A673 (cell line): ENCODE measurements at regions not wholly inside any gene's neighbourhood (a gene's known extent, or its start where the extent isn't known, plus 50 kb on each side); places are given as distances from the start of the nearest gene placed in this dataset.
"Not testable (repeated sequence)": the region's sequence is repeated elsewhere in the genome, so short reads cannot be mapped to it uniquely, and the experiment has no call there.

Experiments
- BruUV-seq: library from RNA; stranded (reverse); fragments of 400-500 nt; replicated peaks from 2 replicates; lab custom pipeline; 2021; lab: Mats Ljungman, UMichigan
- CTCF ChIA-PET: fragments of 300-600 bp; sonication (Branson Sonifier 250); formaldehyde crosslinking; loops from one replicate; lab custom pipeline; 2022; ENCODE audit warnings: antibody characterized with exemption; lab: Charles Lee
- POLR2A ChIA-PET: fragments of 300-600 bp; sonication (Branson Sonifier 250); formaldehyde crosslinking; loops from one replicate; lab custom pipeline; 2022; ENCODE audit warnings: antibody characterized with exemption; ENCODE audit not compliant: low non-redundant PET; lab: Charles Lee
- DNase-seq: peaks from one replicate; pipeline ENCODE4 v3.0.0-alpha.2; 2015; ENCODE audit warnings: low spot score
- H3K27ac ChIP-seq: fragments of 200-600 bp; sonication (generic); 2 replicates; pipeline ENCODE4 v1.5.1; 2016; ENCODE audit warnings: mixed run types, low read depth, mild to moderate bottlenecking, mixed read lengths, antibody characterized with exemption, low read length; ENCODE audit not compliant: poor library complexity, severe bottlenecking
- H3K27me3 ChIP-seq: fragments of 200-600 bp; sonication (generic); replicated peaks from 2 replicates; pipeline ENCODE4 v1.6.1; 2017; ENCODE audit warnings: mixed run types, low read depth, mild to moderate bottlenecking, mixed read lengths, antibody characterized with exemption, low read length; ENCODE audit not compliant: insufficient read depth, poor library complexity
- H3K36me3 ChIP-seq: fragments of 200-600 bp; sonication (generic); 2 replicates; pipeline ENCODE4 v1.6.1; 2016; ENCODE audit warnings: mixed run types, mild to moderate bottlenecking, mixed read lengths, antibody characterized with exemption, low read length; ENCODE audit not compliant: insufficient read depth, poor library complexity, severe bottlenecking
- H3K4me1 ChIP-seq: fragments of 200-600 bp; sonication (generic); 2 replicates; pipeline ENCODE4 v1.6.1; 2017; ENCODE audit warnings: mixed run types, mild to moderate bottlenecking, mixed read lengths, antibody characterized with exemption, low read length; ENCODE audit not compliant: insufficient read depth, poor library complexity, severe bottlenecking
- H3K4me3 ChIP-seq: fragments of 200-600 bp; sonication (generic); 2 replicates; pipeline ENCODE4 v1.5.1; 2016; ENCODE audit warnings: low read depth, mixed run types, mild to moderate bottlenecking, mixed read lengths, low read length; ENCODE audit not compliant: poor library complexity, severe bottlenecking
- H3K9me3 ChIP-seq: fragments of 200-600 bp; sonication (generic); 2 replicates; pipeline ENCODE4 v1.6.1; 2016; ENCODE audit warnings: mixed run types, low read depth, mild to moderate bottlenecking, mixed read lengths, antibody characterized with exemption, low read length; ENCODE audit not compliant: poor library complexity, severe bottlenecking
- EZH2 ChIP-seq: fragments of 200-600 bp; sonication (generic); IDR thresholded peaks from 2 replicates; pipeline ENCODE4 v1.6.1; 2017; ENCODE audit warnings: borderline replicate concordance, low read depth, mild to moderate bottlenecking, mixed read lengths, antibody characterized with exemption, low read length; ENCODE audit not compliant: poor library complexity, severe bottlenecking
- intact Hi-C: fragments of 100-400 bp; cut with micrococcal nuclease; formaldehyde crosslinking; loops from one replicate; pipeline ENCODE4 v1.10.0; 2022; ENCODE audit not compliant: unreplicated experiment
- TF ChIP-seq, protein P1 (sequence below): fragments of 300-800, 200-600 bp; sonication (generic); conservative IDR thresholded peaks from 2 replicates; pipeline ENCODE4 v1.5.1; 2017; ENCODE audit warnings: low read depth, mild to moderate bottlenecking, antibody characterized with exemption, low read length, moderate library complexity, mixed read lengths

DNA sequence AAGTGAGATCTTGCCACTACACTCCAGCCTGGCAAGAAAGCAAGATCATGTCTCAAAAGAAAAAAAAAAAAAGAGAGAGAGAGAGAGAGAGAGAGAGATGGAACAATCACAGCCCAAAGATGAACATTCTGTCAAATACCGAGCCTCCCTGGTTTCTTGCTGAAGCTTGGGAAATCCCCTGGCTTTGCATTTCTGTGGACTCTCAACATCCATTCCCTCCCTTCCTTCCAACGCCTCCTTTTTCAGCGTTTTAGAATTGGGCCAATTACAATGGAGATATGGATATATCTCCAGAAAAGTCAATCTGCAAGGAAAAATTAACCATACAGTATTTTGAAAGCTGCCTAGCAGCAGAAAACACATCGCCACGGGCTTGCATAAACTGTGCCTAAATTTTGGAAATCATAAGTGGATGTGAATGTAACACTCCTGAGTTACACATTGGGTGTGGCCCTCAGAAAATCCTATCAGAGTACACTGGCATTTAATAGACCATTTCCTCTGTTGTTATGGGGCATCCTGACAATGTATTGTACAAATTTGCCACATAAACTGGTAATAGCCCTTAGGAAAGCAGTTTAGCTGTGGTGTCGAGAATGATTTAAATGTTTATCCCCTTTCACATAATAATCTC is 67.2 kb upstream of the PHLPP1 start:
- intact Hi-C loops: no loop called here
- H3K9me3 ChIP-seq: no peaks in the 10 kb centered on the region
- no peaks in the 10 kb centered on the region for H3K4me1 ChIP-seq
- DNase-seq: peak; percentile 25
- POLR2A ChIA-PET: interaction anchor here (0.6 kb wide), 1 partner anchor 149 kb away, joined by 3 read pairs; no protein-coding TSS in a partner anchor
- H3K27ac ChIP-seq: no peak overlapping the region
- no TSS peak for BruUV-seq
- H3K4me3 ChIP-seq: no peak overlapping the region
- peaks cover 3% of the 10 kb centered on the region for H3K27me3 ChIP-seq
- CTCF ChIA-PET: no interaction called here
- TF ChIP-seq, protein P1, sequence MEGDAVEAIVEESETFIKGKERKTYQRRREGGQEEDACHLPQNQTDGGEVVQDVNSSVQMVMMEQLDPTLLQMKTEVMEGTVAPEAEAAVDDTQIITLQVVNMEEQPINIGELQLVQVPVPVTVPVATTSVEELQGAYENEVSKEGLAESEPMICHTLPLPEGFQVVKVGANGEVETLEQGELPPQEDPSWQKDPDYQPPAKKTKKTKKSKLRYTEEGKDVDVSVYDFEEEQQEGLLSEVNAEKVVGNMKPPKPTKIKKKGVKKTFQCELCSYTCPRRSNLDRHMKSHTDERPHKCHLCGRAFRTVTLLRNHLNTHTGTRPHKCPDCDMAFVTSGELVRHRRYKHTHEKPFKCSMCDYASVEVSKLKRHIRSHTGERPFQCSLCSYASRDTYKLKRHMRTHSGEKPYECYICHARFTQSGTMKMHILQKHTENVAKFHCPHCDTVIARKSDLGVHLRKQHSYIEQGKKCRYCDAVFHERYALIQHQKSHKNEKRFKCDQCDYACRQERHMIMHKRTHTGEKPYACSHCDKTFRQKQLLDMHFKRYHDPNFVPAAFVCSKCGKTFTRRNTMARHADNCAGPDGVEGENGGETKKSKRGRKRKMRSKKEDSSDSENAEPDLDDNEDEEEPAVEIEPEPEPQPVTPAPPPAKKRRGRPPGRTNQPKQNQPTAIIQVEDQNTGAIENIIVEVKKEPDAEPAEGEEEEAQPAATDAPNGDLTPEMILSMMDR: no peak
- TF ChIP-seq EZH2: no peak
- no peaks in the 10 kb centered on the region for H3K36me3 ChIP-seq

DNA sequence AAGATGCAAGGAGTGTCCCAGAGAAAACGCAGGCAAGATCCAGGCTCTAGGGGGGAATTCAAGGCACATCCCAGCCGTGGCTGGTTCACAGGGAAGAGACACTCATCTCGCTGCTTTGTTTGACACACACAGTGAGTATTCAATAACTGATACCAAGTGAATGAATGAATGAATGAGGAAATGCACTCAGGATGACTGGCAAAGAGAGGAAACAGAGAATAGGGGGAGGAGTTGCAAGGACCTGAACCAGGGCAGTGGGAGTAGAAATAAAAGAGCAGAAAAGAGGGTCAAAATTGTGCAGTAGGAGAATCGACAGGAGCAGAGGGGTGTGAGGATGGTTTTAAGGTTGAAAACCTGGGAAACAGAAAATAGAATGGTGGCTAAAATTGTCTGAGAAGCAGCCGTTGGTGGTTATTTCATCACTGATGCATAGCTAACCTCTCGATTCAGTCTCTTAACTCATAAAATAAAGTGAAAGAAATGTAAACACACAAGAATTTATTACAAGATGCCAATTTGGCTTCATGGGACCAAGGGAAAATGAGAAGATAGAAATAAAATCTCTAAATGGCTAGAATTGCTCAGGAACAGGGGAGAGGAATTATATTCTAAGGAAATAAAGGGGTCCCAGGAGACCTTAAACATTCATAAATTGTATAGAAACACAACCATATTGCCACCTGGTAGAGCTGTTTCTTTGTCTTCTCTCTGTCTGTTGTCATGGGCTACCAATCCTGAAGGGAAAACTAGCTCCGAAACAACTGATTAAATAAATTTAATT is 63.9 kb upstream of the PHLPP1 start:
- TF ChIP-seq, protein P1: no peak
- no peak for TF ChIP-seq EZH2
- Histone ChIP-seq H3K36me3 (no peaks in the 10 kb centered on the region), H3K27ac (no peak overlapping the region), H3K4me3 (no peak overlapping the region), H3K4me1 (no peaks in the 10 kb centered on the region), H3K27me3 (peaks cover 3% of the 10 kb centered on the region), H3K9me3 (no peaks in the 10 kb centered on the region)
- BruUV-seq: no TSS peak
- POLR2A ChIA-PET: no interaction called here
- no peak for DNase-seq
- CTCF ChIA-PET: interaction anchor here (0.6 kb wide), 1 partner anchor 64 kb away, joined by 4 read pairs; the partner anchor contains the start of gene PHLPP1
- intact Hi-C loops: no loop called here

DNA sequence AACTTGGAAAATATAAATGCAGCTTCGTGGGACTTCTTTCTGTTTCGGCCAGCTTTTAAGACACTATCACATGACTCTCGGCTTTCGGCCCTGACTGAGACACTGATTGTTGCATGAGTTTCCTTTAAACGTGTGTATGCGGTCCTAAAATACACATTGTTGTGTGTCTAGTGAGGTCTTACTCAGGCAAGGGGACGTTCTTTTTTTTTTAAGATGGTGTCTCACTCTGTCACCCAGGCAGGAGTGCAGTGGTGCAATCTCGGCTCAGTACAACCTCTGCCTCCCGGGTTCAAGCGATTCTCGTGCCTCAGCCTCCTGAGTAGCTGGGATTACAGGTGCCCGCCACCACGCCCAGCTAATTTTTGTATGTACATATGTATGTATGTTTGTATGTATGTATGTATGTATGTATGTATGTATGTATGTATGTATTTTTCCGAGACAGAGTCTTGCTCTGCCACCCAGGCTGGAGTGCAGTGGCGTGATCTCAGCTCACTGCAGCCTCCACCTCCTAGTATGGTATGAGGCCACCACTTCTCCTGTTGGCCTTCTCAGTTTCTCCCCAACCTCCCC is 63.2 kb upstream of the PHLPP1 start:
- BruUV-seq, intact Hi-C loops, H3K9me3 ChIP-seq, POLR2A ChIA-PET, H3K4me1 ChIP-seq, H3K27me3 ChIP-seq, DNase-seq, H3K27ac ChIP-seq, H3K36me3 ChIP-seq, H3K4me3 ChIP-seq: not testable (repeated sequence)
- CTCF ChIA-PET: interaction anchor here (0.6 kb wide), 1 partner anchor 63 kb away, joined by 4 read pairs; the partner anchor contains the start of gene PHLPP1
